GM06990 (cell line): ENCODE measurements at regions not wholly inside any gene's neighbourhood (a gene's known extent, or its start where the extent isn't known, plus 50 kb on each side); places are given as distances from the start of the nearest gene placed in this dataset.

Source experiments
- DNase-seq: peaks from one replicate; pipeline ENCODE4 v3.0.0-alpha.2; 2011; ENCODE audit not compliant: insufficient read length; ENCODE audit errors: extremely low read depth
- H3K27me3 ChIP-seq: replicated peaks from 2 replicates; pipeline ENCODE4 v1.6.0; 2011; ENCODE audit warnings: low read length; ENCODE audit not compliant: control insufficient read depth, insufficient read depth
- H3K36me3 ChIP-seq: 2 replicates; pipeline ENCODE4 v1.5.1; 2011; ENCODE audit warnings: low read length; ENCODE audit not compliant: control insufficient read depth, insufficient read depth
- H3K4me3 ChIP-seq: replicated peaks from 2 replicates; pipeline ENCODE4 v1.5.1; 2011; ENCODE audit warnings: low read depth, mild to moderate bottlenecking, control low read depth, low read length
- TF ChIP-seq, protein P1 (sequence below): IDR thresholded peaks from 2 replicates; pipeline ENCODE4 v1.5.1; 2011; ENCODE audit warnings: low read length, control low read depth, mild to moderate bottlenecking, inconsistent platforms; ENCODE audit not compliant: insufficient read depth, poor library complexity, severe bottlenecking

GRCh38 chr12:132404435-132404855 is 75.1 kb upstream of the GALNT9 start:
- Histone ChIP-seq H3K36me3 (no peaks in the 10 kb centered on the region), H3K27me3 (no peaks in the 10 kb centered on the region; the same call in 1 of the 2 replicates), H3K4me3 (no peak overlapping the region)
- DNase-seq, result no peak
- TF ChIP-seq, protein P1, sequence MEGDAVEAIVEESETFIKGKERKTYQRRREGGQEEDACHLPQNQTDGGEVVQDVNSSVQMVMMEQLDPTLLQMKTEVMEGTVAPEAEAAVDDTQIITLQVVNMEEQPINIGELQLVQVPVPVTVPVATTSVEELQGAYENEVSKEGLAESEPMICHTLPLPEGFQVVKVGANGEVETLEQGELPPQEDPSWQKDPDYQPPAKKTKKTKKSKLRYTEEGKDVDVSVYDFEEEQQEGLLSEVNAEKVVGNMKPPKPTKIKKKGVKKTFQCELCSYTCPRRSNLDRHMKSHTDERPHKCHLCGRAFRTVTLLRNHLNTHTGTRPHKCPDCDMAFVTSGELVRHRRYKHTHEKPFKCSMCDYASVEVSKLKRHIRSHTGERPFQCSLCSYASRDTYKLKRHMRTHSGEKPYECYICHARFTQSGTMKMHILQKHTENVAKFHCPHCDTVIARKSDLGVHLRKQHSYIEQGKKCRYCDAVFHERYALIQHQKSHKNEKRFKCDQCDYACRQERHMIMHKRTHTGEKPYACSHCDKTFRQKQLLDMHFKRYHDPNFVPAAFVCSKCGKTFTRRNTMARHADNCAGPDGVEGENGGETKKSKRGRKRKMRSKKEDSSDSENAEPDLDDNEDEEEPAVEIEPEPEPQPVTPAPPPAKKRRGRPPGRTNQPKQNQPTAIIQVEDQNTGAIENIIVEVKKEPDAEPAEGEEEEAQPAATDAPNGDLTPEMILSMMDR, result no peak

GRCh38 chr12:132403636-132404434 is 74.4 kb upstream of the GALNT9 start:
- TF ChIP-seq, protein P1, result no peak
- no peak for DNase-seq
- no peaks in the 10 kb centered on the region for H3K36me3 ChIP-seq
- no peaks in the 10 kb centered on the region; the same call in 1 of the 2 replicates for H3K27me3 ChIP-seq
- no peak overlapping the region for H3K4me3 ChIP-seq

GRCh38 chr12:132402831-132403416 is 73.5 kb upstream of the GALNT9 start:
- no peak for DNase-seq
- Histone ChIP-seq H3K27me3 (no peaks in the 10 kb centered on the region; the same call in 1 of the 2 replicates), H3K36me3 (no peaks in the 10 kb centered on the region), H3K4me3 (no peak overlapping the region)
- TF ChIP-seq, protein P1, result no peak

- H3K36me3 ChIP-seq, result no peaks in the 10 kb centered on the region
- DNase-seq, result no peak
- H3K27me3 ChIP-seq, result no peaks in the 10 kb centered on the region; the same call in 1 of the 2 replicates
- TF ChIP-seq, protein P1, result no peak
- H3K4me3 ChIP-seq, result no peak overlapping the region
Measured at GRCh38 chr12:132401982-132402381, 72.6 kb upstream of the GALNT9 start.

- Histone ChIP-seq H3K4me3 (no peak overlapping the region), H3K27me3 (no peaks in the 10 kb centered on the region; the same call in 1 of the 2 replicates), H3K36me3 (no peaks in the 10 kb centered on the region)
- DNase-seq, result no peak
- TF ChIP-seq, protein P1, result no peak
Measured at GRCh38 chr12:132400011-132400641, 70.7 kb upstream of the GALNT9 start.
